ENCODE measurements at regions not wholly inside any gene's neighbourhood (a gene's known extent, or its start where the extent isn't known, plus 50 kb on each side); places are given as distances from the start of the nearest gene placed in this dataset.

GRCh38 chr11:90919332-90919731 lies 696.5 kb upstream of the CHORDC1 start:
- TF ChIP-seq CTCF (IDR thresholded peaks at IDR 0.05), result no peak
- no peak for TF ChIP-seq EP300 (IDR thresholded peaks at IDR 0.05)
